H1 (cell line): ENCODE measurements at regions not wholly inside any gene's neighbourhood (a gene's known extent, or its start where the extent isn't known, plus 50 kb on each side); places are given as distances from the start of the nearest gene placed in this dataset.

Experiments
- CTCF ChIA-PET: fragments of 300-600 bp; sonication (Branson Sonifier 250); formaldehyde crosslinking; loops from one replicate; lab custom pipeline; 2021; ENCODE audit not compliant: partially characterized antibody; lab: Charles Lee
- POLR2A ChIA-PET: fragments of 300-600 bp; sonication (Branson Sonifier 250); formaldehyde crosslinking; loops from one replicate; lab custom pipeline; 2021; ENCODE audit warnings: inconsistent platforms; ENCODE audit not compliant: partially characterized antibody; lab: Charles Lee
- DNase-seq, 2 experiments: peaks; one replicate each; pipeline versions ENCODE4 v3.0.0 to v3.0.0-alpha.2; 2010 to 2022; ENCODE audit warnings: low spot score in 2 of 2, low read depth in 1 of 2, mixed read lengths in 1 of 2
- FAIRE-seq: peaks from 2 replicates; lab custom pipeline; 2011; peaks lifted over from hg19 to GRCh38; lab: Jason Lieb, UNC
- H2AFZ ChIP-seq: 2 replicates; pipeline ENCODE4 v1.8.1; 2012; ENCODE audit warnings: low read length, inconsistent platforms
- H2AK5ac ChIP-seq: 2 replicates; pipeline ENCODE4 v1.6.1; 2013; ENCODE audit warnings: low read depth, low read length
- H2BK120ac ChIP-seq: replicated peaks from 2 replicates; pipeline ENCODE3; 2013; ENCODE audit warnings: low read depth, low read length, inconsistent platforms
- H2BK12ac ChIP-seq: 2 replicates; pipeline ENCODE4 v1.6.1; 2013; ENCODE audit warnings: low read depth, low read length
- H2BK15ac ChIP-seq: 2 replicates; pipeline ENCODE4 v1.6.1; 2013; ENCODE audit warnings: low read length
- H2BK20ac ChIP-seq: 2 replicates; pipeline ENCODE4 v1.6.1; 2013; ENCODE audit warnings: low read length
- H2BK5ac ChIP-seq: 2 replicates; pipeline ENCODE4 v1.6.1; 2013; ENCODE audit warnings: low read depth, low read length
- H3K14ac ChIP-seq: 2 replicates; pipeline ENCODE4 v1.6.1; 2013; ENCODE audit warnings: inconsistent platforms; ENCODE audit not compliant: insufficient read length
- H3K18ac ChIP-seq: 2 replicates; pipeline ENCODE4 v1.6.1; 2013; ENCODE audit warnings: low read length; ENCODE audit errors: extremely low read depth
- H3K23ac ChIP-seq: 2 replicates; pipeline ENCODE4 v1.6.1; 2013; ENCODE audit warnings: inconsistent platforms; ENCODE audit not compliant: insufficient read length
- H3K23me2 ChIP-seq: 2 replicates; pipeline ENCODE4 v1.6.1; 2013; ENCODE audit warnings: low read depth, low read length
- H3K27ac ChIP-seq: 2 replicates; pipeline ENCODE4 v1.6.1; 2011; ENCODE audit warnings: low read depth, low read length, inconsistent platforms
- H3K27me3 ChIP-seq, 4 experiments: replicated peaks in 1 of 4; 1 replicate in 1 of 4; 2 replicates in 3 of 4; pipeline versions ENCODE4 v1.6.1 to v1.8.1; 2011 to 2013; ENCODE audit warnings: low read length in 3 of 4, mild to moderate bottlenecking in 3 of 4, inconsistent platforms in 2 of 4, mixed read lengths in 2 of 4, moderate library complexity in 1 of 4; ENCODE audit not compliant: control insufficient read depth in 3 of 4, insufficient read depth in 3 of 4; ENCODE audit errors: extremely low read depth in 1 of 4
- H3K36me3 ChIP-seq, 4 experiments: 2 replicates each; pipeline versions ENCODE4 v1.6.1 to v1.8.1; 2011 to 2013; ENCODE audit warnings: mild to moderate bottlenecking in 4 of 4, low read length in 3 of 4, moderate library complexity in 2 of 4, control low read depth in 1 of 4, inconsistent platforms in 1 of 4; ENCODE audit not compliant: insufficient read depth in 4 of 4, control insufficient read depth in 2 of 4
- H3K4ac ChIP-seq: replicated peaks from 2 replicates; pipeline ENCODE3; 2013; ENCODE audit warnings: low read length, low read depth, mixed read lengths, inconsistent platforms; ENCODE audit not compliant: insufficient read length
- H3K4me1 ChIP-seq, 4 experiments: replicated peaks in 1 of 4; 1 replicate in 1 of 4; 2 replicates in 3 of 4; pipeline versions ENCODE4 v1.6.1 to v1.8.1; 2011 to 2013; ENCODE audit warnings: low read length in 3 of 4, inconsistent platforms in 2 of 4, mixed read lengths in 1 of 4; ENCODE audit not compliant: insufficient read depth in 4 of 4, control insufficient read depth in 3 of 4
- H3K4me2 ChIP-seq, 2 experiments: 2 replicates each; pipeline versions ENCODE4 v1.6.1 to v1.8.1; 2011 to 2013; ENCODE audit warnings: low read depth in 2 of 2, low read length in 2 of 2, control low read depth in 1 of 2, inconsistent platforms in 1 of 2, mild to moderate bottlenecking in 1 of 2; ENCODE audit not compliant: insufficient read depth in 1 of 2
- H3K4me3 ChIP-seq, 4 experiments: fragments of 200-600, 300-600 bp in 1 of 4; sonication (generic), shearing (Covaris generic), sonication (Bioruptor Twin) in 1 of 4; 2 replicates each; pipeline versions ENCODE4 v1.5.1 to v1.8.1; 2011 to 2016; ENCODE audit warnings: low read length in 4 of 4, low read depth in 3 of 4, control low read depth in 2 of 4, inconsistent platforms in 2 of 4, mild to moderate bottlenecking in 2 of 4, mixed read lengths in 1 of 4, moderate library complexity in 1 of 4; ENCODE audit not compliant: insufficient read depth in 2 of 4; ENCODE audit errors: extremely low read depth in 1 of 4
- H3K56ac ChIP-seq: replicated peaks from 2 replicates; pipeline ENCODE3; 2013; ENCODE audit warnings: low read depth, mild to moderate bottlenecking, mixed read lengths, low read length, inconsistent platforms; ENCODE audit not compliant: insufficient read length
- H3K79me1 ChIP-seq: 2 replicates; pipeline ENCODE4 v1.6.1; 2013; ENCODE audit warnings: low read depth, low read length, control low read depth
- H3K79me2 ChIP-seq, 2 experiments: 2 replicates each; pipeline versions ENCODE4 v1.6.1 to v1.8.1; 2012 to 2013; ENCODE audit warnings: low read length in 2 of 2, mild to moderate bottlenecking in 2 of 2, inconsistent platforms in 1 of 2; ENCODE audit not compliant: insufficient read depth in 2 of 2, control insufficient read depth in 1 of 2
- H3K9ac ChIP-seq, 4 experiments: replicated peaks in 1 of 4; 1 replicate in 1 of 4; 2 replicates in 3 of 4; pipeline versions ENCODE4 v1.6.1 to v1.8.1; 2011 to 2013; ENCODE audit warnings: low read depth in 3 of 4, low read length in 3 of 4, control low read depth in 2 of 4, mild to moderate bottlenecking in 2 of 4, moderate library complexity in 2 of 4, inconsistent platforms in 1 of 4; ENCODE audit errors: extremely low read depth in 1 of 4
- H3K9me3 ChIP-seq, 2 experiments: 2 replicates each; pipeline versions ENCODE4 v1.6.1 to v1.8.1; 2012 to 2013; ENCODE audit warnings: mild to moderate bottlenecking in 2 of 2, moderate library complexity in 2 of 2, control low read depth in 1 of 2, inconsistent platforms in 1 of 2, low read depth in 1 of 2, low read length in 1 of 2, mixed read lengths in 1 of 2; ENCODE audit not compliant: insufficient read depth in 2 of 2
- H4K20me1 ChIP-seq, 2 experiments: replicated peaks in 1 of 2; 2 replicates each; pipeline versions ENCODE3 to v1.8.1; 2011 to 2013; ENCODE audit warnings: inconsistent platforms in 2 of 2, low read length in 2 of 2, mild to moderate bottlenecking in 1 of 2; ENCODE audit not compliant: insufficient read depth in 2 of 2, control insufficient read depth in 1 of 2
- H4K5ac ChIP-seq: 2 replicates; pipeline ENCODE4 v1.6.1; 2013; ENCODE audit warnings: low read length, low read depth, mixed read lengths, inconsistent platforms; ENCODE audit not compliant: insufficient read length
- H4K8ac ChIP-seq: 2 replicates; pipeline ENCODE4 v1.8.0; 2013; ENCODE audit warnings: mild to moderate bottlenecking, moderate library complexity, low read length, inconsistent platforms; ENCODE audit not compliant: insufficient read depth; ENCODE audit errors: extremely low read depth
- H4K91ac ChIP-seq: replicated peaks from 2 replicates; pipeline ENCODE3; 2013; ENCODE audit warnings: low read length, mixed read lengths, inconsistent platforms; ENCODE audit not compliant: insufficient read length
- ASH2L ChIP-seq: fragments of 200-600, 300-600 bp; sonication (generic); IDR thresholded peaks from one replicate; pipeline ENCODE4 v1.7.1; 2017; ENCODE audit warnings: low read length
- CHD1 ChIP-seq: IDR thresholded peaks from 2 replicates; pipeline ENCODE4 v1.6.1; 2012; ENCODE audit warnings: low read depth, low read length, improper control_type of control experiment
- JUND ChIP-seq: IDR thresholded peaks from 2 replicates; pipeline ENCODE4 v1.6.1; 2011; ENCODE audit warnings: mild to moderate bottlenecking, improper control_type of control experiment, low read length
- POLR2A ChIP-seq, 2 experiments: IDR thresholded peaks; 1 replicate in 1 of 2; 2 replicates in 1 of 2; pipeline ENCODE4 v1.6.1; 2011; ENCODE audit warnings: low read depth in 2 of 2, low read length in 2 of 2, mild to moderate bottlenecking in 2 of 2; ENCODE audit errors: control extremely low read depth in 1 of 2
- RFX5 ChIP-seq: IDR thresholded peaks from 2 replicates; pipeline ENCODE4 v1.6.1; 2011; ENCODE audit warnings: low read depth, low read length, improper control_type of control experiment, borderline replicate concordance
- SP1 ChIP-seq: IDR thresholded peaks from 2 replicates; pipeline ENCODE4 v1.6.1; 2011; ENCODE audit warnings: low read depth, low read length
- SUZ12 ChIP-seq: fragments of 200-600 bp; sonication (generic); IDR thresholded peaks from 2 replicates; pipeline ENCODE4 v1.6.1; 2012; ENCODE audit warnings: mild to moderate bottlenecking, inconsistent platforms, low read length, moderate library complexity, mixed read lengths
- TCF12 ChIP-seq: IDR thresholded peaks from 2 replicates; pipeline ENCODE4 v1.6.1; 2011; ENCODE audit warnings: low read depth, mild to moderate bottlenecking, low read length
- YY1 ChIP-seq: IDR thresholded peaks from 2 replicates; pipeline ENCODE4 v1.6.1; 2011; ENCODE audit warnings: low read depth, mild to moderate bottlenecking, low read length
- WGBS, 2 experiments: shearing (Covaris generic) in 1 of 2; methylation state at CpG; one replicate each; pipeline versions ENCODE4 v1.1.6 to v1.1.7; 2013 to 2015; ENCODE audit warnings: low lambda C conversion rate in 2 of 2, mixed read lengths in 2 of 2, inconsistent platforms in 1 of 2, low coverage in 1 of 2, missing lambda C conversion rate in 1 of 2; ENCODE audit not compliant: insufficient replicate concordance in 2 of 2, insufficient coverage in 1 of 2, insufficient read length in 1 of 2; ENCODE audit errors: extremely low coverage in 1 of 2, missing lambda C conversion rate in 1 of 2; 5-methylcytosine and 5-hydroxymethylcytosine counted together
- TF ChIP-seq, protein P1 (sequence below), 3 experiments: IDR thresholded peaks; 1 replicate in 2 of 3; 2 replicates in 1 of 3; pipeline versions ENCODE4 v1.5.1 to v1.6.1; 2011; ENCODE audit warnings: low read length in 3 of 3, mild to moderate bottlenecking in 3 of 3, inconsistent platforms in 2 of 3, low read depth in 1 of 3, moderate library complexity in 1 of 3; ENCODE audit not compliant: insufficient read depth in 1 of 3; ENCODE audit errors: control extremely low read depth in 1 of 3
- TF ChIP-seq, protein P2 (sequence below): IDR thresholded peaks from 2 replicates; pipeline ENCODE4 v1.6.1; 2011; ENCODE audit warnings: low read depth, mild to moderate bottlenecking, low read length; ENCODE audit not compliant: insufficient read depth

DNA sequence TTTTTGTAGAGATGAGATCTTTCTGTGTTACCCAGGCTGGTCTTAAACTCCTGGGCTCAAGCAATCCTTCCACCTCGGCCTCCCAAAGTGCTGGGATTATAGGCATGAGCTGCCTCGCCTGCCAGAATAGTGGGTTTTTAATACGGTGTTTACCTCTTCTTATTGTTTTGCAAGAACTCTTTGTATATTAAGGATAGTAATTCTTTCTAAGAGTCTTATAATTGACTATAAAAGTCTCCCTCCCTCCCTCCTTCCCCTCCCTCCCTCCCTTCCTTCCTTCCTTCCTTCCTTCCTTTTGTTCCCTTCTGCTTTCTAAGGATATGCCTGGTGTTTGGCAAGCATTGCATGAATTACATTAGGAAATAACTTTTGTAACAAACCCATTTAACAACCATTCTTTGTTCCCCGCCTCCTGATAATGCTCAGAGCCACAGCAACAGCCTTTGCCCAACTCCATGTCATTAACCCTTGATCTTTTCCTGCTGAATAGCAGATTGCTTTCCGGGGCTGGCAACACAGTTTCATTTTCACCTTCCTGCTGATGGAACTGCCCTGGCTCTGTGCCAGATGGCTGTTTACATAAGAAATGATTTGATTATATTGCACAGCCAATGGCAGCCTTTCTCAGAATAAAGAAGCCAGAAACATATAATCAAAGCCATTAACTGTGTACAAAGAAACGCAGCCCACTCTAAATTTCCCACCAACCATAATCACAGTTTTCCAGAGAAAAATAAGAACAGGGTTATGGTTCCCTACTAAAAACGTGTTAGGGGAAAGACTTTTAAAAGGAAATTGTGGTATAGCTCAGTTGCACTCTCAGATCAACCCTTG, 143.7 kb upstream of the PTPN1 start:
- ChIA-PET POLR2A (no interaction called here), CTCF (interaction anchor here (0.6 to 0.9 kb wide), 3 partner anchors 15 to 112 kb away, joined by 3 to 4 read pairs (median 3); no protein-coding TSS in a partner anchor)
- Histone ChIP-seq H4K91ac (no peak overlapping the region), H3K27ac (no peak overlapping the region), H3K79me2 (no peaks in the 10 kb centered on the region), H2BK12ac (no peak overlapping the region), H3K4ac (no peak overlapping the region), H3K4me3 (no peak overlapping the region), H3K14ac (no peak overlapping the region), H3K23me2 (no peaks in the 10 kb centered on the region; the same call in 1 of the 2 replicates), H3K9ac (no peak overlapping the region), H3K4me2 (no peak overlapping the region), H2BK5ac (no peak overlapping the region), H3K27me3 (no peaks in the 10 kb centered on the region), H2BK15ac (no peak overlapping the region), H2AK5ac (no peak overlapping the region), H3K4me1 (no peaks in the 10 kb centered on the region), H3K9me3 (no peaks in the 10 kb centered on the region), H3K36me3 (no peaks in the 10 kb centered on the region; a peak in 1 of 8 replicates), H2AFZ (no peak overlapping the region), H3K18ac (no peak overlapping the region), H2BK20ac (no peak overlapping the region), H4K8ac (no peak overlapping the region), H3K23ac (no peak overlapping the region), H4K20me1 (no peaks in the 10 kb centered on the region), H4K5ac (no peak overlapping the region), H3K79me1 (no peaks in the 10 kb centered on the region), H2BK120ac (no peak overlapping the region), H3K56ac (no peak overlapping the region)
- WGBS, 2 experiments: 75% methylated on average over 7 of the region's 7 CpGs; no CpG with 5 or more reads in 1 of the 2 experiments
- no peak for FAIRE-seq
- no peak for DNase-seq
- TF ChIP-seq SUZ12 (no peak), YY1 (no peak), ASH2L (no peak), POLR2A (IDR thresholded peaks at IDR 0.05; ENCODE audit: control extremely low read depth in 1 of 2, low read depth in 2 of 2, low read length in 2 of 2) (no peak), RFX5 (no peak), SP1 (no peak), CHD1 (no peak), TCF12 (no peak), JUND (no peak)
- TF ChIP-seq, protein P1, sequence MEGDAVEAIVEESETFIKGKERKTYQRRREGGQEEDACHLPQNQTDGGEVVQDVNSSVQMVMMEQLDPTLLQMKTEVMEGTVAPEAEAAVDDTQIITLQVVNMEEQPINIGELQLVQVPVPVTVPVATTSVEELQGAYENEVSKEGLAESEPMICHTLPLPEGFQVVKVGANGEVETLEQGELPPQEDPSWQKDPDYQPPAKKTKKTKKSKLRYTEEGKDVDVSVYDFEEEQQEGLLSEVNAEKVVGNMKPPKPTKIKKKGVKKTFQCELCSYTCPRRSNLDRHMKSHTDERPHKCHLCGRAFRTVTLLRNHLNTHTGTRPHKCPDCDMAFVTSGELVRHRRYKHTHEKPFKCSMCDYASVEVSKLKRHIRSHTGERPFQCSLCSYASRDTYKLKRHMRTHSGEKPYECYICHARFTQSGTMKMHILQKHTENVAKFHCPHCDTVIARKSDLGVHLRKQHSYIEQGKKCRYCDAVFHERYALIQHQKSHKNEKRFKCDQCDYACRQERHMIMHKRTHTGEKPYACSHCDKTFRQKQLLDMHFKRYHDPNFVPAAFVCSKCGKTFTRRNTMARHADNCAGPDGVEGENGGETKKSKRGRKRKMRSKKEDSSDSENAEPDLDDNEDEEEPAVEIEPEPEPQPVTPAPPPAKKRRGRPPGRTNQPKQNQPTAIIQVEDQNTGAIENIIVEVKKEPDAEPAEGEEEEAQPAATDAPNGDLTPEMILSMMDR (IDR thresholded peaks at IDR 0.05; ENCODE audit: control extremely low read depth in 1 of 3, insufficient read depth in 1 of 3, low read depth in 1 of 3, low read length in 3 of 3): no peak
- TF ChIP-seq, protein P2, sequence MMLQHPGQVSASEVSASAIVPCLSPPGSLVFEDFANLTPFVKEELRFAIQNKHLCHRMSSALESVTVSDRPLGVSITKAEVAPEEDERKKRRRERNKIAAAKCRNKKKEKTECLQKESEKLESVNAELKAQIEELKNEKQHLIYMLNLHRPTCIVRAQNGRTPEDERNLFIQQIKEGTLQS: no peak
